K562 (cell line): ENCODE measurements at regions not wholly inside any gene's neighbourhood (a gene's known extent, or its start where the extent isn't known, plus 50 kb on each side); places are given as distances from the start of the nearest gene placed in this dataset.

Experiments used
- ATAC-seq: fragments of 200-7000 bp; cut with Tn5 transposase; 3 replicates; pipeline ENCODE4 v1.9.1; 2020; ENCODE audit warnings: moderate library complexity
- BruUV-seq: library from RNA; stranded (reverse); fragments of 400-500 nt; replicated peaks from 2 replicates; lab custom pipeline; 2021; lab: Mats Ljungman, UMichigan
- CTCF ChIA-PET: fragments of 300-600 bp; formaldehyde crosslinking; extraction: SDS; loops from one replicate; lab custom pipeline; 2021; ENCODE audit warnings: low intra/inter-chr PET ratio; lab: Yijun Ruan, JAX
- POLR2A ChIA-PET: fragments of 300-600, 350-650 bp; sonication (Branson Sonifier 250); formaldehyde crosslinking; extraction: SDS; loops from one replicate; lab custom pipeline; 2021; ENCODE audit warnings: antibody characterized with exemption, inconsistent platforms; lab: Yijun Ruan, JAX
- DNase-seq, 4 experiments: peaks; one replicate each; pipeline versions ENCODE4 v3.0.0 to v3.0.0-alpha.2; 2011 to 2018; ENCODE audit warnings: low spot score in 3 of 4, mixed read lengths in 3 of 4; ENCODE audit errors: extremely low read depth in 1 of 4
- FAIRE-seq: peaks from 2 replicates; lab custom pipeline; 2011; peaks lifted over from hg19 to GRCh38; lab: Jason Lieb, UNC
- H2AFZ ChIP-seq: 2 replicates; pipeline ENCODE4 v1.6.0; 2011; ENCODE audit warnings: low read depth, low read length, control low read depth, inconsistent platforms
- H3K27ac ChIP-seq: fragments of 200-600 bp; 3 replicates; pipeline ENCODE4 v1.8.0; 2011; ENCODE audit warnings: low read depth, mild to moderate bottlenecking, control low read depth, inconsistent platforms, low read length, moderate library complexity, mixed read lengths; ENCODE audit errors: extremely low read depth
- H3K27me3 ChIP-seq, 2 experiments: fragments of 300-600 bp in 1 of 2; 2 replicates in 1 of 2; 3 replicates in 1 of 2; pipeline versions ENCODE4 v1.6.0 to v1.8.0; 2011; ENCODE audit warnings: inconsistent platforms in 2 of 2, low read length in 2 of 2, mild to moderate bottlenecking in 1 of 2, mixed read lengths in 1 of 2, moderate library complexity in 1 of 2; ENCODE audit not compliant: control insufficient read depth in 2 of 2, insufficient read depth in 2 of 2
- H3K36me3 ChIP-seq: fragments of 300-600 bp; 3 replicates; pipeline ENCODE4 v1.8.0; 2011; ENCODE audit warnings: mild to moderate bottlenecking, low read length, inconsistent platforms; ENCODE audit not compliant: control insufficient read depth, insufficient read depth
- H3K4me1 ChIP-seq, 2 experiments: fragments of 200-600 bp in 1 of 2; replicated peaks in 1 of 2; 2 replicates in 1 of 2; 3 replicates in 1 of 2; pipeline versions ENCODE4 v1.5.1 to v1.8.0; 2011; ENCODE audit warnings: inconsistent platforms in 2 of 2, low read length in 2 of 2, mild to moderate bottlenecking in 1 of 2, mixed read lengths in 1 of 2, moderate library complexity in 1 of 2; ENCODE audit not compliant: control insufficient read depth in 2 of 2, insufficient read depth in 2 of 2
- H3K4me2 ChIP-seq: 2 replicates; pipeline ENCODE4 v1.6.1; 2011; ENCODE audit warnings: low read length, control low read depth, inconsistent platforms, mixed read lengths; ENCODE audit not compliant: insufficient read depth
- H3K4me3 ChIP-seq: fragments of 200-600 bp; sonication (generic), shearing (Covaris generic); 2 replicates; pipeline ENCODE4 v1.5.1; 2016; ENCODE audit warnings: control low read depth, inconsistent platforms
- H3K79me2 ChIP-seq: fragments of 200-600 bp; 3 replicates; pipeline ENCODE4 v1.8.0; 2011; ENCODE audit warnings: low read length, inconsistent platforms; ENCODE audit not compliant: control insufficient read depth, insufficient read depth
- H3K9ac ChIP-seq, 2 experiments: 2 replicates each; pipeline versions ENCODE4 v1.6.0 to v1.6.1; 2011; ENCODE audit warnings: low read depth in 2 of 2, low read length in 2 of 2, control low read depth in 1 of 2, inconsistent platforms in 1 of 2, mild to moderate bottlenecking in 1 of 2, mixed read lengths in 1 of 2; ENCODE audit not compliant: insufficient read depth in 1 of 2
- H3K9me1 ChIP-seq: one replicate; pipeline ENCODE4 v1.6.0; 2011; ENCODE audit warnings: inconsistent platforms, mild to moderate bottlenecking, low read length, moderate library complexity; ENCODE audit not compliant: control insufficient read depth, insufficient read depth
- H3K9me3 ChIP-seq: replicated peaks from 2 replicates; pipeline ENCODE4 v1.5.1; 2011; ENCODE audit warnings: low read depth, low read length, inconsistent platforms; ENCODE audit not compliant: control insufficient read depth, insufficient read depth
- H4K20me1 ChIP-seq: replicated peaks from 2 replicates; pipeline ENCODE4 v1.6.1; 2011; ENCODE audit warnings: low read length, inconsistent platforms, mixed read lengths; ENCODE audit not compliant: control insufficient read depth, insufficient read depth
- GABPA ChIP-seq: fragments of 200-800 bp; sonication (Bioruptor generic); conservative IDR thresholded peaks from 2 replicates; pipeline ENCODE4 v1.6.1; 2016; ENCODE audit warnings: low read depth, missing genetic modification characterization, missing compliant biosample characterization
- KAT2B ChIP-seq: IDR thresholded peaks from one replicate; pipeline ENCODE4 v1.6.1; 2012; ENCODE audit warnings: low read depth, mild to moderate bottlenecking, control low read depth, inconsistent platforms, low read length, moderate library complexity
- NCOR1 ChIP-seq: fragments of 450-650 bp; IDR thresholded peaks from 2 replicates; pipeline ENCODE4 v1.6.1; 2016; ENCODE audit warnings: mild to moderate bottlenecking, moderate library complexity
- TRIM24 ChIP-seq, 2 experiments: fragments of 450-650 bp; IDR thresholded peaks; 2 replicates each; pipeline ENCODE4 v1.6.1; 2016
- WGBS: fragments of 100-300 bp; shearing (Covaris generic); methylation state at CpG from one replicate; pipeline ENCODE4 v1.1.6; 2016; ENCODE audit warnings: low coverage, mixed read lengths; ENCODE audit not compliant: insufficient coverage; ENCODE audit errors: missing lambda C conversion rate; 5-methylcytosine and 5-hydroxymethylcytosine counted together
- in situ Hi-C: fragments of 300-500 bp; cut with MboI; formaldehyde crosslinking; loops from 4 replicates; pipeline ENCODE4 v1.15.0; 2018; ENCODE audit warnings: inconsistent platforms, mixed read lengths
- intact Hi-C: fragments of 100-400 bp; cut with micrococcal nuclease; formaldehyde crosslinking; loops from 2 replicates; pipeline ENCODE4 v1.14.2; 2022
- TF ChIP-seq, protein P1 (sequence below): sonication (generic); formaldehyde crosslinking; IDR thresholded peaks from 2 replicates; pipeline ENCODE4 v1.8.1; 2023; ENCODE audit warnings: mild to moderate bottlenecking, missing genetic modification reagents
- TF ChIP-seq, protein P2 (sequence below): fragments of 450-650 bp; IDR thresholded peaks from 2 replicates; pipeline ENCODE4 v1.6.1; 2016; ENCODE audit warnings: mild to moderate bottlenecking, moderate library complexity

DNA sequence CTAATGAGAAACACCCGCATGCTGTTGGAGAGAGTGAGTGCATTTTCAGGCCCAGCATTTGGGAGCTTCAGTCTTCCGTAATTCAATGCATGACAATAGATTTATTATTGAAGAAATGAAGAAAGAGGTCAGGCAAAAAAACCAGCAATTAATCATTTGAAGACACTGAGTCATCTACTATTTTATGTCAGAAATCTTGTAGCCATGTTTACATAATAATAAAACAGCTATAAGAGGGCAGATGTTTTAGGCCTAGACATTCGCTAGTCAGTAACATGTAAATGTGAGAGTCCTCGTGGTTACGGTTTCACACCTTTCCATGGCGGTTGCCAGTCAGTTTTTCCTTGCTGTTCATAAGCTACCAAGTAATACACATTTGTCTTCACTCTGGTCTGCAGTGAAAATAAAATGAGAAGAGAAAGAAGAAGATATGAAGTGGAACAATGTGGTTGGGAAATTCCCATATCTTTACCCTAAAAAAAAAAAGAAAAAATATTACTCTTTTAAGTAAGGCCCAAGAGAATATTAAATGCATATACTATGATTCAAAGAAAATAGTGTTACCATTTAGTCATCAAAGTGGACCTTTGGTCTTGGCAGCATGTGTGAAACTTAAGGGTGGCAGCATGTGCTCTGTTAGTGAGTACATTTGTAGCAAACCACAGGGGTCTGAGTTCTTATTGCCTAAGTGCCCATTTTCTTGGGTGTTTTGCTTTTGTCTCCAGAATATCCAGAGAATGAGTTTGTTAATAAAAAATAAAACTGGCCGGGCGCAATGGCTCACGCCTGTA, 140.5 kb upstream of the TBL1XR1 start:
- Histone ChIP-seq H3K4me2 (no peak overlapping the region), H3K36me3 (no peaks in the 10 kb centered on the region), H3K4me1 (peaks cover 18 to 65% of the 10 kb centered on the region in 2 experiments), H3K27me3 (no peaks in the 10 kb centered on the region), H3K79me2 (no peaks in the 10 kb centered on the region), H3K4me3 (no peak overlapping the region), H3K9ac (peak overlapping the region in 1 of 2 experiments; percentile 37; a peak in 1 of 4 replicates), H4K20me1 (no peaks in the 10 kb centered on the region), H2AFZ (peak overlapping the region; percentile 54), H3K9me3 (no peaks in the 10 kb centered on the region), H3K27ac (peak overlapping the region; percentile 88), H3K9me1 (no peaks in the 10 kb centered on the region)
- WGBS: 75% methylated on average over 9 of the region's 9 CpGs
- FAIRE-seq (no peak), ATAC-seq (no peak), DNase-seq (no peak)
- BruUV-seq: no TSS peak
- ChIA-PET CTCF (no interaction called here), POLR2A (interaction anchor here (0.8 to 1.1 kb wide), 2 partner anchors 7 to 20 kb away, joined by 3 to 4 read pairs; no protein-coding TSS in a partner anchor)
- intact Hi-C loops (loop anchor here (1.0 to 5.0 kb wide), 2 partner anchors 21 to 35 kb away; no protein-coding TSS in a partner anchor), in situ Hi-C loops (no loop called here)
- TF ChIP-seq GABPA (tag): 0 out of 2 replicates have a peak, but pooled peaks have one; percentile 1
- TF ChIP-seq, protein P1, sequence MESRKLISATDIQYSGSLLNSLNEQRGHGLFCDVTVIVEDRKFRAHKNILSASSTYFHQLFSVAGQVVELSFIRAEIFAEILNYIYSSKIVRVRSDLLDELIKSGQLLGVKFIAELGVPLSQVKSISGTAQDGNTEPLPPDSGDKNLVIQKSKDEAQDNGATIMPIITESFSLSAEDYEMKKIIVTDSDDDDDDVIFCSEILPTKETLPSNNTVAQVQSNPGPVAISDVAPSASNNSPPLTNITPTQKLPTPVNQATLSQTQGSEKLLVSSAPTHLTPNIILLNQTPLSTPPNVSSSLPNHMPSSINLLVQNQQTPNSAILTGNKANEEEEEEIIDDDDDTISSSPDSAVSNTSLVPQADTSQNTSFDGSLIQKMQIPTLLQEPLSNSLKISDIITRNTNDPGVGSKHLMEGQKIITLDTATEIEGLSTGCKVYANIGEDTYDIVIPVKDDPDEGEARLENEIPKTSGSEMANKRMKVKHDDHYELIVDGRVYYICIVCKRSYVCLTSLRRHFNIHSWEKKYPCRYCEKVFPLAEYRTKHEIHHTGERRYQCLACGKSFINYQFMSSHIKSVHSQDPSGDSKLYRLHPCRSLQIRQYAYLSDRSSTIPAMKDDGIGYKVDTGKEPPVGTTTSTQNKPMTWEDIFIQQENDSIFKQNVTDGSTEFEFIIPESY (CRISPR knock-in tag): peak; percentile 72
- 0 out of 2 replicates have a peak, but pooled peaks have one; percentile 12 for TF ChIP-seq NCOR1
- TF ChIP-seq TRIM24 (IDR thresholded peaks at IDR 0.05): no peak
- TF ChIP-seq, protein P2, sequence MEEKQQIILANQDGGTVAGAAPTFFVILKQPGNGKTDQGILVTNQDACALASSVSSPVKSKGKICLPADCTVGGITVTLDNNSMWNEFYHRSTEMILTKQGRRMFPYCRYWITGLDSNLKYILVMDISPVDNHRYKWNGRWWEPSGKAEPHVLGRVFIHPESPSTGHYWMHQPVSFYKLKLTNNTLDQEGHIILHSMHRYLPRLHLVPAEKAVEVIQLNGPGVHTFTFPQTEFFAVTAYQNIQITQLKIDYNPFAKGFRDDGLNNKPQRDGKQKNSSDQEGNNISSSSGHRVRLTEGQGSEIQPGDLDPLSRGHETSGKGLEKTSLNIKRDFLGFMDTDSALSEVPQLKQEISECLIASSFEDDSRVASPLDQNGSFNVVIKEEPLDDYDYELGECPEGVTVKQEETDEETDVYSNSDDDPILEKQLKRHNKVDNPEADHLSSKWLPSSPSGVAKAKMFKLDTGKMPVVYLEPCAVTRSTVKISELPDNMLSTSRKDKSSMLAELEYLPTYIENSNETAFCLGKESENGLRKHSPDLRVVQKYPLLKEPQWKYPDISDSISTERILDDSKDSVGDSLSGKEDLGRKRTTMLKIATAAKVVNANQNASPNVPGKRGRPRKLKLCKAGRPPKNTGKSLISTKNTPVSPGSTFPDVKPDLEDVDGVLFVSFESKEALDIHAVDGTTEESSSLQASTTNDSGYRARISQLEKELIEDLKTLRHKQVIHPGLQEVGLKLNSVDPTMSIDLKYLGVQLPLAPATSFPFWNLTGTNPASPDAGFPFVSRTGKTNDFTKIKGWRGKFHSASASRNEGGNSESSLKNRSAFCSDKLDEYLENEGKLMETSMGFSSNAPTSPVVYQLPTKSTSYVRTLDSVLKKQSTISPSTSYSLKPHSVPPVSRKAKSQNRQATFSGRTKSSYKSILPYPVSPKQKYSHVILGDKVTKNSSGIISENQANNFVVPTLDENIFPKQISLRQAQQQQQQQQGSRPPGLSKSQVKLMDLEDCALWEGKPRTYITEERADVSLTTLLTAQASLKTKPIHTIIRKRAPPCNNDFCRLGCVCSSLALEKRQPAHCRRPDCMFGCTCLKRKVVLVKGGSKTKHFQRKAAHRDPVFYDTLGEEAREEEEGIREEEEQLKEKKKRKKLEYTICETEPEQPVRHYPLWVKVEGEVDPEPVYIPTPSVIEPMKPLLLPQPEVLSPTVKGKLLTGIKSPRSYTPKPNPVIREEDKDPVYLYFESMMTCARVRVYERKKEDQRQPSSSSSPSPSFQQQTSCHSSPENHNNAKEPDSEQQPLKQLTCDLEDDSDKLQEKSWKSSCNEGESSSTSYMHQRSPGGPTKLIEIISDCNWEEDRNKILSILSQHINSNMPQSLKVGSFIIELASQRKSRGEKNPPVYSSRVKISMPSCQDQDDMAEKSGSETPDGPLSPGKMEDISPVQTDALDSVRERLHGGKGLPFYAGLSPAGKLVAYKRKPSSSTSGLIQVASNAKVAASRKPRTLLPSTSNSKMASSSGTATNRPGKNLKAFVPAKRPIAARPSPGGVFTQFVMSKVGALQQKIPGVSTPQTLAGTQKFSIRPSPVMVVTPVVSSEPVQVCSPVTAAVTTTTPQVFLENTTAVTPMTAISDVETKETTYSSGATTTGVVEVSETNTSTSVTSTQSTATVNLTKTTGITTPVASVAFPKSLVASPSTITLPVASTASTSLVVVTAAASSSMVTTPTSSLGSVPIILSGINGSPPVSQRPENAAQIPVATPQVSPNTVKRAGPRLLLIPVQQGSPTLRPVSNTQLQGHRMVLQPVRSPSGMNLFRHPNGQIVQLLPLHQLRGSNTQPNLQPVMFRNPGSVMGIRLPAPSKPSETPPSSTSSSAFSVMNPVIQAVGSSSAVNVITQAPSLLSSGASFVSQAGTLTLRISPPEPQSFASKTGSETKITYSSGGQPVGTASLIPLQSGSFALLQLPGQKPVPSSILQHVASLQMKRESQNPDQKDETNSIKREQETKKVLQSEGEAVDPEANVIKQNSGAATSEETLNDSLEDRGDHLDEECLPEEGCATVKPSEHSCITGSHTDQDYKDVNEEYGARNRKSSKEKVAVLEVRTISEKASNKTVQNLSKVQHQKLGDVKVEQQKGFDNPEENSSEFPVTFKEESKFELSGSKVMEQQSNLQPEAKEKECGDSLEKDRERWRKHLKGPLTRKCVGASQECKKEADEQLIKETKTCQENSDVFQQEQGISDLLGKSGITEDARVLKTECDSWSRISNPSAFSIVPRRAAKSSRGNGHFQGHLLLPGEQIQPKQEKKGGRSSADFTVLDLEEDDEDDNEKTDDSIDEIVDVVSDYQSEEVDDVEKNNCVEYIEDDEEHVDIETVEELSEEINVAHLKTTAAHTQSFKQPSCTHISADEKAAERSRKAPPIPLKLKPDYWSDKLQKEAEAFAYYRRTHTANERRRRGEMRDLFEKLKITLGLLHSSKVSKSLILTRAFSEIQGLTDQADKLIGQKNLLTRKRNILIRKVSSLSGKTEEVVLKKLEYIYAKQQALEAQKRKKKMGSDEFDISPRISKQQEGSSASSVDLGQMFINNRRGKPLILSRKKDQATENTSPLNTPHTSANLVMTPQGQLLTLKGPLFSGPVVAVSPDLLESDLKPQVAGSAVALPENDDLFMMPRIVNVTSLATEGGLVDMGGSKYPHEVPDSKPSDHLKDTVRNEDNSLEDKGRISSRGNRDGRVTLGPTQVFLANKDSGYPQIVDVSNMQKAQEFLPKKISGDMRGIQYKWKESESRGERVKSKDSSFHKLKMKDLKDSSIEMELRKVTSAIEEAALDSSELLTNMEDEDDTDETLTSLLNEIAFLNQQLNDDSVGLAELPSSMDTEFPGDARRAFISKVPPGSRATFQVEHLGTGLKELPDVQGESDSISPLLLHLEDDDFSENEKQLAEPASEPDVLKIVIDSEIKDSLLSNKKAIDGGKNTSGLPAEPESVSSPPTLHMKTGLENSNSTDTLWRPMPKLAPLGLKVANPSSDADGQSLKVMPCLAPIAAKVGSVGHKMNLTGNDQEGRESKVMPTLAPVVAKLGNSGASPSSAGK: peak; percentile 67
- TF ChIP-seq KAT2B: no peak
